ENCODE measurements at regions not wholly inside any gene's neighbourhood (a gene's known extent, or its start where the extent isn't known, plus 50 kb on each side); places are given as distances from the start of the nearest gene placed in this dataset.

- H3K4me3 ChIP-seq (ENCODE audit: insufficient read depth, low read depth, low read length) = no peak overlapping the region
- intact Hi-C loops (cut with micrococcal nuclease) (no loop called here), dilution Hi-C loops (cut with HindIII; ENCODE audit: low sequenced_read_pairs, unreplicated experiment) (no loop called here), in situ Hi-C loops (cut with MboI; ENCODE audit: low sequenced_read_pairs) (no loop called here)
- no peak overlapping the region for H3K4me2 ChIP-seq (ENCODE audit: low read depth, low read length)
- H3K27ac ChIP-seq (ENCODE audit: insufficient read depth, low read length) = no peak overlapping the region
- DNase-seq (no peak), ATAC-seq (ENCODE audit: low read depth) (no peak)
- no peak overlapping the region for H2AFZ ChIP-seq (replicated peaks; ENCODE audit: low read length, poor library complexity)
- no peak for TF ChIP-seq ELK1 (IDR thresholded peaks at IDR 0.05; ENCODE audit: borderline replicate concordance, low read depth, low read length)
- no peak for TF ChIP-seq MAZ (IDR thresholded peaks at IDR 0.05; ENCODE audit: borderline replicate concordance, low read depth, low read length)
- no peak for TF ChIP-seq POLR2A (IDR thresholded peaks at IDR 0.05; ENCODE audit: low read depth, low read length)
- TF ChIP-seq SMC3 (IDR thresholded peaks at IDR 0.05; ENCODE audit: low read depth, low read length) = no peak
- TF ChIP-seq MXI1 (IDR thresholded peaks at IDR 0.05; ENCODE audit: borderline replicate concordance, low read depth, low read length) = no peak
- no peak for TF ChIP-seq RAD21 (IDR thresholded peaks at IDR 0.05; ENCODE audit: low read length)
- no peak for TF ChIP-seq BHLHE40 (IDR thresholded peaks at IDR 0.05; ENCODE audit: low read depth, low read length)
- TF ChIP-seq MAFK (IDR thresholded peaks at IDR 0.05; ENCODE audit: low read depth, low read length) = no peak
- TF ChIP-seq NFE2L2 (IDR thresholded peaks at IDR 0.05; ENCODE audit: low read depth, low read length) = no peak
- TF ChIP-seq USF2 (IDR thresholded peaks at IDR 0.05; ENCODE audit: low read depth, low read length) = no peak
- TF ChIP-seq RCOR1 (IDR thresholded peaks at IDR 0.05; ENCODE audit: insufficient replicate concordance, low read length) = no peak
- no peak for TF ChIP-seq CTCF (conservative IDR thresholded peaks at IDR 0.05; ENCODE audit: low read depth, low read length)
- no peak for TF ChIP-seq CEBPB (IDR thresholded peaks at IDR 0.05; ENCODE audit: low read depth, low read length)
- TF ChIP-seq CHD1 (IDR thresholded peaks at IDR 0.05; ENCODE audit: low read depth, low read length) = no peak
- TF ChIP-seq RFX5 (IDR thresholded peaks at IDR 0.05; ENCODE audit: low read depth, low read length) = no peak
- no peak for TF ChIP-seq FOS (IDR thresholded peaks at IDR 0.05; ENCODE audit: low read depth, low read length)
- H3K9me1 ChIP-seq (ENCODE audit: insufficient read depth, low read length) = no peaks in the 10 kb centered on the region
- H4K5ac ChIP-seq (ENCODE audit: low read depth, low read length) = no peak overlapping the region
- CTCF ChIA-PET = no interaction called here
- H2BK5ac ChIP-seq (ENCODE audit: low read depth, low read length, poor library complexity, severe bottlenecking) = no peak overlapping the region
- POLR2A ChIA-PET (ENCODE audit: unreplicated experiment) = no interaction called here
- H4K91ac ChIP-seq (ENCODE audit: insufficient read depth, low read depth, low read length) = no peak overlapping the region
- H3K9me3 ChIP-seq (ENCODE audit: control insufficient read depth, insufficient read depth, low read length) = peaks cover 17% of the 10 kb centered on the region
- H3K27me3 ChIP-seq (ENCODE audit: control insufficient read depth, insufficient read depth, low read length) = no peaks in the 10 kb centered on the region
- H3K9ac ChIP-seq (ENCODE audit: low read depth, low read length) = no peak overlapping the region
- WGBS, 2 experiments (ENCODE audit: extremely low coverage in 2 of 2, insufficient read length in 1 of 2) = no CpG with 5 or more reads among the region's 2 CpGs
- H4K20me1 ChIP-seq (ENCODE audit: insufficient read depth, low read length) = no peaks in the 10 kb centered on the region
- H2BK120ac ChIP-seq (ENCODE audit: low read depth, low read length) = no peak overlapping the region
- no peaks in the 10 kb centered on the region for H3K4me1 ChIP-seq (ENCODE audit: control insufficient read depth, insufficient read depth, low read length)
- no peak overlapping the region for H3K4ac ChIP-seq (ENCODE audit: low read depth, low read length)
- no peak overlapping the region for H3K14ac ChIP-seq (replicated peaks; ENCODE audit: low read depth, low read length)
- no peak overlapping the region for H2AK9ac ChIP-seq (replicated peaks; ENCODE audit: low read depth, low read length, poor library complexity)
- H2BK15ac ChIP-seq (ENCODE audit: low read depth, low read length) = no peak overlapping the region
- H2AK5ac ChIP-seq (ENCODE audit: low read depth, low read length) = no peak overlapping the region
- no peak overlapping the region for H2BK20ac ChIP-seq (ENCODE audit: low read depth, low read length)
- H4K8ac ChIP-seq (ENCODE audit: low read depth in 2 of 2, low read length in 2 of 2) = no peak overlapping the region
- no peak overlapping the region for H3K18ac ChIP-seq (ENCODE audit: low read depth, low read length)
- H3K79me1 ChIP-seq (ENCODE audit: low read depth in 1 of 2, low read length in 2 of 2) = no peaks in the 10 kb centered on the region
- no TSS peak for BruUV-seq (replicated peaks)
- no peak overlapping the region for H3K56ac ChIP-seq (ENCODE audit: extremely low read depth, insufficient read depth, low read length)
- no peaks in the 10 kb centered on the region for H3K36me3 ChIP-seq (ENCODE audit: control insufficient read depth, insufficient read depth, low read length)
- H3K23ac ChIP-seq (ENCODE audit: low read depth, low read length) = no peak overlapping the region
These were observed 436.0 kb upstream of the CA10 start for GRCh38 chr17:52594516-52594915.

Measured in IMR-90 (cell line).